ENCODE measurements at regions not wholly inside any gene's neighbourhood (a gene's known extent, or its start where the extent isn't known, plus 50 kb on each side); places are given as distances from the start of the nearest gene placed in this dataset.
"Not testable (repeated sequence)": the region's sequence is repeated elsewhere in the genome, so short reads cannot be mapped to it uniquely, and the experiment has no call there.

DNA sequence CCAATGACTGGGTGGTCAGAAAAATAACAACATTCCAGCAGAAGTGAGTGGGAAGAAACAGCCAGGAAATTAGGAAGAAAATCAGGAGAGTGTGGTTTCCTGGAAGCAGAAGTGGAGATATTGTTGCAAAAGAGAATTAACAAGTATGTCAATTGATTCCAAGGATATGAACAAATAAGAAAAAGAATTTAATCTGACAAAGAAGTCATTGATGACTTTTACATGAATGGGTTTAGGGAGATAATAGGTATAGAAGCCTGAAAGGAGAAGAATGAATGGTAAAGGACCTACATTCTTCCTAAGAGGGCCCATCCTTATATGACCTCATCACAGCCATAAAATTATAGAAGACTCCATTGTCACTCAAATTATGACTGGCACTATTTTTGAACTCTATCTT is 1440.1 kb downstream of the OTOL1 start:
- DNase-seq = no peak

DNA sequence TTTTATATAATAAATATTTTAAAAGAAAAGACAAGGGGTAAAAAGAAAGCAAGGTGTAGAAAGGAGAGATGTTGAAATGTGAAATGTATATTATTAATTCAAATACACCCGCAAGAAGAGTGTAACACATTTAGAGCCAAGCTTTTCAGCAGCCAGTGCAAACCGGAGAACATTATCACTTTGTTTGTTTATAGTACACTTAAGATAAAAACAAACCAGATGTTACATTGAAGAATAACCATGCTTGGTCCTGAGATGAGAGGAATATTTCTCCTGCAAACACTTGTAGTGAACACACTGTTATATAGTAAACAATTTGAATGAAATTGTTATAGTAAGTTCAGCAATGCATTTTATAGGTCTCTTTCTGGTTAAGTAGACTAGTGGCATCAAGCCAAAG is 1441.5 kb downstream of the OTOL1 start:
- DNase-seq = no peak

DNA sequence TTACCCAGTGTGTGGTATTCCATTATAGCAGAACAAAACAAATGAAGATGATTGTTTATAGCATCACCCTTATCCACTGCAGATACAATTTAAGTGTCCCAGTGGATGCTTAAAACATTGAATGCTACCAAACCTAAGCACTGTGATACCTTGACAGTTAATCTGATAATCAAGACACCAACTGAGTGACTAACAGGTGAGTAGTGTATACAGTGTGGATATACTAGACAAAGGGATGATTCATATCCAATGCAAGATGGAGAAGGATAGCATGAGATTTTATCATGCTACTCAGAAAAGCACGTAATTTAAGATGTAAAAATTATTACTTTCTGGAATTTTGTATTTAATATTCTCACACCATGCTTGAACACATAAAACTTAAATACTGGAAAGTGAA is 1449.0 kb downstream of the OTOL1 start:
- no peak for DNase-seq

DNA sequence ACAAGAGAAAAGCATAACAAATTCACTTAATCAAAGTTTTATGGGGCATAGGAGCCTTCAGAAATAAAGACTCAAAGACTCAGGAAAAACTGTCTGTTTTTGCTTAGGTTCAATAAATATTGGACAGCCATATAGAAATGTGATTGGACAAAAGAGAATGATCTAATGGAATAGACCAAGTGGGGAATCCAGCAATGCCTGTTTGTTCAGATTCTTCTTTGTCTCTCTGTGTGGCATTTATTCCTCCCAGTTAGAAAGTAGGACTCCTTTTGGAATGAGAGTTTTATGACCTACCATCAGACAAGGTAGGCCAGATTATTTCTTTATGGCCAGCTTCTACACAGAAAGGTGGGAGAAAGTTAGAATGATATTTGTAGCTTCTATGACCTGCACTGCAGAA is 1460.1 kb downstream of the OTOL1 start:
- DNase-seq = no peak

DNA sequence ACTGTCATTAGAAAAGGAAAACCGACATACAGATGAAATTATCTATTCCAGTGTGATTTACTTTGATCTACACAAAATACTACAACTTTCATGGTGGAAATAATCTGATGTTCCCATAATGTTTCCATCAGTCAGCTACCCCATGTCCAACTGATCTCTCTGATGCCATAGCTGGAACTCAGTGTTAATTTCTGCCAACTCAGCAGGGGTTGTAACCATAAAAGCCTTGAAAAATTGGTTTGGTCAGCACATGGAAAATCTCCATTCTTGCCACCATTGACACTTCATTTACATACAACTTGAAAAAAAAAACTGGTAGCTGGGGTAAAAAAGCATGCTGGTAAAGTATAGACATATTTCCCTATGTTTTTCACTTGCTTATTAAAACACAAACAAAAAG is 1463.7 kb downstream of the OTOL1 start:
- no peak for DNase-seq

DNA sequence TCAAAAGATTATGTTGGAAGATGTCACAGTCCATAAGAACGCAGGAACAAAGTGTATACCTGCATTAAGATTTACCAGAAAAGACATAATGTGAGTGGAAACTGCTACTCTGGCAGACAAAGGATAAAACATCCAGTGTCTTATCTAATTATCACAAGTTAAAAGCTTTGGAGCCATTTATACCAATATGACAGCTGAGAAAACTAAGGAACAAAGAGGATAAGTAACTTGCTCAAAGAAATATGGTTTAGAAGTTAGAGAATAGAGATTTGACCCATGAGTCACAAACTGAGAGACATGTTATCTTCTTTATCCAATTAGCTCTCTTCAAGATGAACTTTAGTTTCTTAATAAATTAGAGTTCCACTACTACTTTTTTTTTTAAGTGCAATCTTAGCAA is 1473.7 kb downstream of the OTOL1 start:
- DNase-seq = no peak

DNA sequence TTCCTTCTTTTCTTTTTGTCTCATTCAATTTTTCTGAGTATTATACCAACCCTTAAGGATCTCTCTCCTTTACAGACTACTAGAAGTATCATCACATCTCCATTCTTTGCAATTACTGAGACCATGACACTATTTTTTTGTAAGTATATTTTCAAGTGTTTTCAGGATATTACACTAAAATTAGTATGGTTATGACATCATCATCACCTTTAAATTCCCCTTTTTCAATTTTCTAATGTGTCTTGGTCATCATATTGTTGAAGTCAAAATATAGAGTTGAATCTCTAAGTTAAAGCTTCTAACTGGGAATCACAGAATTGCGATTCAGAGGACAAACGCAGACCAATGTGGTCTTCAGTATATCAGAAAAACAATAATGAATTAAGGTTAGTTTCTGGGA is 1475.1 kb downstream of the OTOL1 start:
- no peak for DNase-seq

DNA sequence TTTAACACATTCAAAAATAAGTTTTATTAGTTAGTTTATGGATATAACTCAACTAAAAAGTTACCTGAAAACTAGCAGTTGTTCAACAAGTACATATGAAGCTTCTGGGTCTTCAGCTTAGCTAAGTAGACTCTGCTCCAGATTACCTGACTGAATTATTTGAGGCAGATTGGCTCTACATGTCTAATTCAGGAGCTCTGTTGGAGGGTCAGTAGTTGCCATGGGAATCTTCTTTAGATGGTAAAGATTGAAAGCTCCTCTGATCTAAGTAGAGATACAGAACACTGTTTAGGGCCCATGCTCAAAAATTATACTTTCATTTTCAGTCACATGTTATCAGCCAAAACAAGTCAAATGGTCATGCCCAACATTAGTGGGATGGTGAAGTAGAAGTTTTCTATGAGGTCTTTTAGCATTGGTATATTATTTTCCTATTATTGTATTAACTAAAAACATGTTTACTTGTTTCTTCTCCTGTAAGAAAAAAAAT is 1476.9 kb downstream of the OTOL1 start:
- DNase-seq = no peak

DNA sequence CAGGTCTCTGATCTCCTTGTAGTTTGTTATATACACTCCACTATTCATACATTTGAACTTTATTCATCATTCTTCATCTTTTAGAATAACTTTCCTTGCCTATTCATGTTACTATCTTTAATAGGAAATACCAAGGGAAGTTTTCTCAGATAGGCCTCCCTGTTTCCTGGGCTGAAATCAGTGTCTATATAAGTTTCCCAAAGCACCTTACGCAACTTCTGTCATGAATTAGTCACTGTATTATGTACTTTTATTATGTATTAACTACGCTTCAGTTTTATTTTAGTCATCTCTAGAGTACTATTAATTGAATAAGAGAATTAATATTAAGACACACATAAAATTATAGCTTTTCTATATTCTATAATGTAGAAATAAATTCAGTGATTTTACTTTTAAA is 1481.5 kb downstream of the OTOL1 start:
- no peak for DNase-seq

DNA sequence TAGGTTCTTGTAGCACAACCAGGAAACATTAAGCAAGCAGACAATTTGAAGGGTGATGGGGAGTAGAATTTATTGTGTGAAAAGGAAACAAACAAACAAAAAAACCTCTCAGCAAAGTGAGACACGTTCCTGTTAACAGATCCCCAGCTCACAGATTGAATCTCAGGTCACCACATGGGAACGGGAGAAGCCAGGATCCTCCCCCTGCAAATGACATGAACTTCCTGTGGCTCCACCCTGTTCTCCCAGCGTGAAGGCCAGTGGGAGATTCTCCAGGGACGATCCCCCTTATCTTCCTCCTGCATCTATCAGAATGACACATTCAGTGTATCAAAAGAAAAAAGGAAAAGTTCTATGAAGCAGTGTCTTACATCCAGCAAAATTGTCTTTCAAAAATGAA is 1488.1 kb downstream of the OTOL1 start:
- DNase-seq = no peak

DNA sequence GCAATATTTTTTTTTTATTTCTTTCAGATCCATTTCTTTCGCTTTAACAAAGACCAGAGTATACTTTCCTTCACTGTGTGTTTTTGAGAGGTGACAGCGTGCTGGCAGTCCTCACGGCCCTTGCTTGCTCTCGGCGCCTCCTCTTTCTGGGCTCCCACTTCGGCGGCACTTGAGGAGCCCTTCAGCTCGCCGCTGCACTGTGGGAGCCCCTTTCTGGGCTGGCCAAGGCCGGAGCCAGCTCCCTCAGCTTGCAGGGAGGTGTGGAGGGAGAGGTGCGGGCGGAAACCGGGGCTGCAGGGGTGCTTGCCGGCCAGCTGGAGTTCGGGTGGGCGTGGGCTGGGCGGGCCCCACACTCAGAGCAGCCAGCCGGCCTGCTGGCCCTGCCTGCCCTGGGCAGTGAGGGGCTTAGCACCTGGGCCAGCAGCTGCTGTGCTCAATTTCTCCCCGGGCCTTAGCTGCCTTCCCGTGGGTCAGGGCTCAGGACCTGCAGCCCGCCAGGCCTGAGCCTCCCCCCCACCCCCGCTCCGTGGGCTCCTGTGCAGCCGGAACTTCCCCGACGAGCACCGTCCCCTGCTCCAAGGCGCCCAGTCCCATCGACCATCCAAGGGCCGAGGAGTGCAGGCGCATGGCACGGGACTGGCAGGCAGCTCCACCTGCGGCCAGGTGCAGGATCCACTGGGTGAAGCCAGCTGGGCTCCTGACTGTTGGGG is 1490.6 kb downstream of the OTOL1 start:
- not testable (repeated sequence) for DNase-seq

DNA sequence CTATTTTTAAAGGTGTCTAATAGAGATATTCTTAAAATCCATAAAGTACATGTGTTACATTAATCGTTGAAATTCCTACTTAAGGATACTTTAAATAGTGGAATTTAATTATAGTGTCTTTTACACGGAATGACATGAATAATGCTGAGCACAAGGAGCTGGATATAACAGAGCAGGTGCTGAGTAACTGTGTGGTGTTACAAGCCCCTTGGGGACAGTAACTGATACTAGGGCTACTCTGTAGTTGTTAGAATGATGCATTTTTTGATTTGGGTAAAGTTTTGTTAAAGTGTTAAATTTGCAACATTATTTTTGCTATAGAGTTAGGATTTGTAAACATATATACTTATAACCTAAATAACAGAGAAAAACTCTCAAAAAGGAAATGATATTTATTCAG is 1496.1 kb downstream of the OTOL1 start:
- no peak for DNase-seq

DNA sequence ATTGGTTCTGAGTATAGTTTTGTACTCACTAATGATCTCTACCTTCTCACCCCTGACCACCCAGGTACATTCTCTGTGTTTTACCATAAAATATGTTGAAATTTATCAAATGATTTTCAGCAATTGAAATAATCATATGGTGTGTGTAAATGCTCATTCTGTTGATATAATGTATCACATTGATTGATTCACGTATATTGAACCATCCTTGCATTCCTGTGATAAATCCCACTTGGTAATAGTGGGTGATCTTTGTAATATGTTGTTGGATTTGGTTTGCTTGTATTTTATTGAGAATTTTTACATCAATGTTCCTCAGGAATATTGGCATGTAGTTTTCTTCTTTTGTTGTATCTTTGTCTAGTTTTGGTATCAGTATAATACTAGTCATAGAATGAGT is 1497.6 kb downstream of the OTOL1 start:
- no peak for DNase-seq

DNA sequence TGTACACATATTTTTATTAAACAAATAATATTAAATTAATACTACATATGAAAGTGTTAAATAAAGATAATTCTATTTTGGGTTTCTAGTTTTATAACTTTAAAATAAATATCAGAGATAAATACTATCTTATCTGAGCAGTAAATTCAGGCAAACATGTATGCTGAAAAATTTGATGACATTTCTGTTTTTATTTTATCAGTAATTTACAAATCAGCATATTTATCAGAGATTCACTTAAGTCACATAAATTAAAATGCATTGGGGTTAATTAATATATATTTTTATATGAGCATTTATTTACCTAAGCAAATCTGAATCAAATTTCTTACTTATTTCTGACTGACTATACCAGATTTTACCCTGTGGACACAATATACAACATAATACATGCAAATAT is 1499.8 kb downstream of the OTOL1 start:
- DNase-seq = no peak

DNA sequence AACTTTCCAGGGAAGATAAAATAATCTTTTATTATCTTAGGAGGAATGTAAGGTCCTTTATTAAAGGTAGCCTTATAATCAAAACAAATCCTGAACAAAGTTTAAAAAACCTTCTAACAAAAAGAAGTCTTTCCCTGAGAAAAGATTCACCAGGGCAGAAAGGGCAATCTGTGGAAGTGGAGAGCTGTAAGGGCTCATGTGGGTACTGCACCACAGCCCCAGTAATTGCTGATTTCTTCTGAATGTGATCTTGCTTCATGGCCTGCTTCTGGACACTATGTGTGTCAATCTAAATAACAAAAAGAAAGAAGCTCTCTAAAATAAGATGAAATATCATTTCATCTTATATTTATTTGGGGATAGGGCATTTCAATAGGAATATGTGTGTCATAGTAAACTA is 1501.6 kb downstream of the OTOL1 start:
- DNase-seq = peak; percentile 21

DNA sequence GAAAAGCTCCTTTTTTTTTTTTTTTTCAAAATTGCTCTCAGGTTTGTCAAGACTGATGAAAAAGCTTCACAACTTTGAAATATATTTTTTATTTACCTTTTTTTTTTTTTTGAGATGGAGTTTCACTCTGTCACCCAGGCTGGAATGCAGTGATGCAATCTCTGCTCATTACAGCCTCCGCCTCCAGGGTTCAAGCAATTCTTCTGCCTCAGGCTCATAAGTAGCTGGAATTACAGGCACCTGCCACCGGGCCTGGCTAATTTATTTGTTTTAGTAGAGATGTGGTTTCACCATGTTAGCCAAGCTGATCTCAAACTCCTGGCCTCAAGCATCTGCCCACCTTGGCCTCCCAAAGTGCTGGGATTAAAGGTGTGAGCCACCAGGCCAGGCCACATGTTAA is 1515.0 kb downstream of the OTOL1 start:
- no peak for DNase-seq

DNA sequence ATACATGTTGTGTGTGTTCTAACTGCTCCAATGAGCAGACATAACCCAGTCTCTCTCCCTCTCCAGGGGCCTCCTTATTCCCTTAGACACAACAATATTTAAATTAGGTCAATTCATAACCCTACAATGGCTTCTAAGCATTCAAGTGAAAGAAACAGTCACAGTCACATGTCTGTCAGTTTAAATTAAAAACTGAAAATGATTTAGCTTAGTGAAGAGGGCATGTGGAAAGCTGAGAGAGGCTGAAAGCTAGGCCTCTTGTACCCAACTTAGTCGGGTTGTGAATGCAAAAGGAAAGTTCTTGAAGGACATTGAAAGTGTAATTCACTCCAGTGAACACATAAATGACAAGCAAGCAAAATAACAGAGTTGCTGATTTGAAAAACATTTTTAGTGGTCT is 1519.6 kb downstream of the OTOL1 start:
- peak; percentile 60 for DNase-seq

DNA sequence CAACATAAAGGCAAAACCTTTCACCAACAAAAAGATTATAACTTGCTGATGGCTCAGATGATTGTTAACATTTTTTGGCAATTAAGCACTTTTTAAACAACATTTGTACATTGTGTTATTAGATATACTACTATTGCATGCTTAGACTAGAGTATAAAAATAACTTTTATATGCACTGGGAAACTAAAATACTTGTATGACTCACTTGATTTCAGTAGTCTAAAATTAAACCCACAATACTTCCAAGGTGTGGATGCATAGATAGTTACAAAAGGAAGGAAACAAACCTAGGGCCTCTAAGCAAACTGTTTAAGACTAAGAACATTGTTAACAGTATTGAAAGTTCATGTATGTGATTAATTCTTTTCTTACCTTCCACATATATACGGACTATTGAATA is 1521.5 kb downstream of the OTOL1 start:
- DNase-seq = no peak

DNA sequence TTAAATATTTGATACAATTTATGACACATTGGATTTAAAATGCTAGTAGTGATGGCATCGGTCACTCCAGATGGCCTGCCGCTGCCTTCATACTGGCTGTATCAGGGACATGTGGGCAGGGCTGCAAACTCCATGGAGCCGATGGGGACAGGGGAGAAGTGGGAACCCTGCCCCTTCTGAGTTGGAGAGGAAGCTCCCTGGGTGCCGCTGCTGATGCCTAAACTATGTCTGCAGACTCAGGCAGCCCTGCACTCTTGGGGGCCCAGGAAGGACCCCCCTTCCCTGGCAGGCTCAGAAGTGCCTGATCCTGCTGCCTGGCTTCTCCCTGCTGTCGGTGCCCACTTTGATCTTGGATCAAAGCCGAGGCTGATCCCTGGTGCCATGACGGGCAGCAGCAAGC is 1522.1 kb downstream of the OTOL1 start:
- DNase-seq = no peak

DNA sequence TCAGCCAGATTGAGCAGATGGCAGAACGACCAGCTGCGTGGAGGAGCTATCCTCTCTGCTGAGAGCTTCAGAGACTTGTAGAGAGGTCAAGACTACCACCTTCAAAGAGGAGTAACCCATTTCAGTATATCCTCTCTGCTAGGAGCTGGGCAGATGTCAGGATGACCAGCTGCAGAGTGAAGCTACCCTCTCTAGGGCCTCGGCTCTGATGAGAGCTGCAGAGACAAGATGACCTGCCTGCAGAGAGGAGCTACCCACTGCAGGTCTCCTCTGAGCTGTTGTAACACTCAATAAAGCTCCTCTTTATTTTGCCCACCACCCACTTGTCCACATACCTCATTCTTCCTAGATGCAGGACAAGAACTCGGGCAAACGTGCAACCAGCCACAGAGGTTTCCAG is 1522.7 kb downstream of the OTOL1 start:
- no peak for DNase-seq

DNA sequence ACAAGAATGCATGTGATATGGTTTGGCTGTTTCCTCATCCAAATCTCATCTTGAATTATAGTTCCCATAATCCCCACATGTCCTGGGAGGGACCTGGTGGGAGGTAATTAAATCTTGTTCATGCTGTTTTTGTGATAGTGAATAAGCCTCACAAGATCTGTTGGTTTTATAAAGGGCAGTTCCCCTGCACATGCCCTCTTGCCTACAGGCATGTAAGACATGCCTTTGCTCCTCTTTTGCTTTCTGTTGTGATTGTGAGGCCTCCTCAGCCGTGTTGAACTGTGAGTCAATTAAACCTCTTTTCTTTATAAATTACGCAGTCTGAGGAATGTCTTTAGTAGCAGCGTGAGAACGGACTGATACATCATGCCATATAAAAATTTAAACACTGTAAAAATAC is 1537.0 kb downstream of the OTOL1 start:
- DNase-seq = no peak

DNA sequence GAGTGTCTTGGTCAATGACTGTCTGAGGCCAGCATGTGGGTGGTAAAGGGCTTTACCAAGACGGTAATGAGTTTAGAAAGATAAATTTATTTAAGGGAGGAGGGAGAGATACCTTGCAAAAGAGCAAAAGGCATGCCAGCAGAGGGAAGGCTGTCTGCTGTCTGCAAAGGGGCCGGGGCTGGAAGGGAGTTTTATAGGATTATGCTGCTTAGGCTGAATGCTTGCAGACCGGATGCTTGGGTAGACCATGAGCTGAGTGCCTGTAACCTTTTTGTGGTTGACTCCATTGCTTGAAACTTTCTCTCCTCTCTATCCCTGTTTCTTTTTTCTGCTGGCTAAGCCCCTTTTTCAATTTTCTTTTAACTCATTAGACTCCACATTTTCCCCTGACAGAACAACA is 1543.0 kb downstream of the OTOL1 start:
- DNase-seq = no peak

DNA sequence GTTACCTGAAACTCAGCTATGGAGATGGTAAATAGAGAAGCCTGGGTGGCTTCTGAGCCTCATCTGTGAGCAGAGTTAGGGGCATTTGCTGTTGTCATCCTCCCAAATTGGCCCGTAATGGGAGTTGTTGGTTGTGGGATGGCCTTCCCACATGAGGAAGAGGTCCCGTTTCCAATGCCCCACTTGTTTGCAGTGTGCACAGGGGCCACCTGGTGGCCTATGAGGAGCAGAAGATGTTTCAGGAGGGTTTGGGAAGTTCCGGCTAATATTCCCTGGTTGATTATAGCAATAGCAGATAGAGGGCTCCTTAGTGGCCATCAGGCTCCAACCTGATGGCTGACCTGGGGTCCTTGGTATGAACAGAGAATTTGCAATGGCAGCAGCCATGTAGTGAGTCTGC is 1546.5 kb downstream of the OTOL1 start:
- no peak for DNase-seq

DNA sequence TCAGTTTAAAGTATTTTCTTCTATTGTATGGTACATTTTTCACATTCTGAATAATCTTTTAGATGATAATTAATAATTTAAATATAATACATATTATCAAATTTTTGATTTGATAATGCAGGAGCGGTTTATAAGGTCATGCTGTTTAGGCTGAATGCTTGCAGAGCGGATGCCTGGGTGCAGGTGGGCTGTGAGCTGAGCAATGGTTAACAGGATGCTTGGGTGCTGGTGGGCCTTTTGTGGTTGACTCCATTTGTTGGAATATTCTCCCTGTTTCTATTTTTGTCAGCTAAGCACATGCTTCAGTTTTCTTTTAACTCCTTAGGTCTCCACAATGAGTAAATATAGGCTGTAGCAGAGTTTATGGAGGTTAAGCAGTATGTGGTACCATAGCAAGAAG is 1549.3 kb downstream of the OTOL1 start:
- no peak for DNase-seq

DNA sequence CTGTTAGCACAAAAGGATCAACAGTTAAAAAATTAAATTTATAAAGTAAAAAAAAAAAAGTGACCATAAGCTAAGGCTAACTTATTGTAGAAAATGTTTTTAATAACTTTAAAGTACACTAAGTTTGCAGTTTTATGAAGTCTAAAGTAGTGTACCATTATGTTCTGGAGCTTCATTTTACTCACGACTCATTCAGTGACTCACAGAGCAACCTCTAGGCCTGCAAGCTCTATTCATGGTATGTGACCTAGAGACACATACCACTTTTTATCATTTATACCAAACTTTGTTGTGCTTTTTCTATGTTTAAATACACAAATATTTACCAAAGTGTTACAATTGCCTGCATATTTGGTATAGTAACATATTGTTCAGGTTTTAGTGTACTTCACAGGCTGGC is 1552.3 kb downstream of the OTOL1 start:
- DNase-seq = no peak

Measured in retina (tissue), 1 donor.